ENCODE measurements at regions not wholly inside any gene's neighbourhood (a gene's known extent, or its start where the extent isn't known, plus 50 kb on each side); places are given as distances from the start of the nearest gene placed in this dataset.

GRCh38 chr16:86993426-86994110, 323.6 kb downstream of the C16orf95 start:
- Mint-ChIP-seq H3K4me1 (peaks cover 13 to 20% of the 10 kb centered on the region in 2 donors), H3K9me3 (no peaks in the 10 kb centered on the region), H3K36me3 (no peaks in the 10 kb centered on the region), H3K27ac (no peak overlapping the region), H3K4me3 (no peak overlapping the region), H3K27me3 (ENCODE audit: low read depth in 2 of 2) (peaks cover 11 to 26% of the 10 kb centered on the region in 2 donors)
- ATAC-seq (no peak), DNase-seq (no peak)
- Histone ChIP-seq H3K27ac (ENCODE audit: low read length) (no peak overlapping the region), H3K9me3 (ENCODE audit: control insufficient read depth, insufficient read depth, low read length) (no peaks in the 10 kb centered on the region), H3K4me1 (ENCODE audit: control insufficient read depth, insufficient read depth, low read length) (peaks cover 10% of the 10 kb centered on the region), H3K27me3 (ENCODE audit: control insufficient read depth, insufficient read depth, low read length) (no peaks in the 10 kb centered on the region), H3K36me3 (ENCODE audit: control insufficient read depth, insufficient read depth, low read length) (no peaks in the 10 kb centered on the region), H3K4me3 (ENCODE audit: low read length) (no peak overlapping the region)
- TF ChIP-seq CTCF (IDR thresholded peaks at IDR 0.05): no peak
- intact Hi-C loops (cut with micrococcal nuclease): no loop called here
- WGBS (ENCODE audit: insufficient coverage): 91% methylated on average over 26 of the region's 26 CpGs

- peaks cover 14 to 30% of the 10 kb centered on the region in 2 donors for H3K27me3 Mint-ChIP-seq (ENCODE audit: low read depth in 2 of 2)
- H3K27ac Mint-ChIP-seq: no peak overlapping the region
- Histone ChIP-seq H3K36me3 (ENCODE audit: control insufficient read depth, insufficient read depth, low read length) (no peaks in the 10 kb centered on the region), H3K4me1 (ENCODE audit: control insufficient read depth, insufficient read depth, low read length) (peaks cover 10% of the 10 kb centered on the region), H3K27ac (ENCODE audit: low read length) (no peak overlapping the region), H3K4me3 (ENCODE audit: low read length) (no peak overlapping the region), H3K27me3 (ENCODE audit: control insufficient read depth, insufficient read depth, low read length) (no peaks in the 10 kb centered on the region), H3K9me3 (ENCODE audit: control insufficient read depth, insufficient read depth, low read length) (no peaks in the 10 kb centered on the region)
- H3K4me1 Mint-ChIP-seq: peaks cover 13 to 20% of the 10 kb centered on the region in 2 donors
- DNase-seq (no peak), ATAC-seq (no peak)
- H3K4me3 Mint-ChIP-seq: no peak overlapping the region
- 86% methylated on average over 1 of the region's 3 CpGs for WGBS (ENCODE audit: insufficient coverage)
- H3K9me3 Mint-ChIP-seq: no peaks in the 10 kb centered on the region
- TF ChIP-seq CTCF (IDR thresholded peaks at IDR 0.05): no peak
- no peaks in the 10 kb centered on the region for H3K36me3 Mint-ChIP-seq
- intact Hi-C loops (cut with micrococcal nuclease): no loop called here
Measured at GRCh38 chr16:86994215-86994614, 323.0 kb downstream of the C16orf95 start.

GRCh38 chr16:86994651-86995171, 322.5 kb downstream of the C16orf95 start:
- Histone ChIP-seq H3K27ac (ENCODE audit: low read length) (no peak overlapping the region), H3K4me1 (ENCODE audit: control insufficient read depth, insufficient read depth, low read length) (peaks cover 10% of the 10 kb centered on the region), H3K4me3 (ENCODE audit: low read length) (no peak overlapping the region), H3K36me3 (ENCODE audit: control insufficient read depth, insufficient read depth, low read length) (no peaks in the 10 kb centered on the region), H3K9me3 (ENCODE audit: control insufficient read depth, insufficient read depth, low read length) (no peaks in the 10 kb centered on the region), H3K27me3 (ENCODE audit: control insufficient read depth, insufficient read depth, low read length) (no peaks in the 10 kb centered on the region)
- peaks cover 13 to 17% of the 10 kb centered on the region in 2 donors for H3K4me1 Mint-ChIP-seq
- TF ChIP-seq CTCF (IDR thresholded peaks at IDR 0.05): no peak
- DNase-seq (no peak), ATAC-seq (no peak)
- H3K4me3 Mint-ChIP-seq: no peak overlapping the region
- WGBS (ENCODE audit: insufficient coverage): 23% methylated on average over 12 of the region's 12 CpGs
- H3K36me3 Mint-ChIP-seq: no peaks in the 10 kb centered on the region
- H3K27me3 Mint-ChIP-seq (ENCODE audit: low read depth in 2 of 2): peaks cover 17 to 35% of the 10 kb centered on the region in 2 donors
- peaks cover 0 to 2% of the 10 kb centered on the region in 2 donors for H3K9me3 Mint-ChIP-seq
- intact Hi-C loops (cut with micrococcal nuclease): no loop called here
- no peak overlapping the region for H3K27ac Mint-ChIP-seq

- no peak for DNase-seq
- no peak overlapping the region for H3K27ac Mint-ChIP-seq
- intact Hi-C loops (cut with micrococcal nuclease): no loop called here
- Histone ChIP-seq H3K4me3 (ENCODE audit: low read length) (no peak overlapping the region), H3K9me3 (ENCODE audit: control insufficient read depth, insufficient read depth, low read length) (no peaks in the 10 kb centered on the region), H3K36me3 (ENCODE audit: control insufficient read depth, insufficient read depth, low read length) (no peaks in the 10 kb centered on the region), H3K27ac (ENCODE audit: low read length) (no peak overlapping the region), H3K27me3 (ENCODE audit: control insufficient read depth, insufficient read depth, low read length) (no peaks in the 10 kb centered on the region), H3K4me1 (ENCODE audit: control insufficient read depth, insufficient read depth, low read length) (peaks cover 6% of the 10 kb centered on the region)
- WGBS (ENCODE audit: insufficient coverage): 79% methylated on average over 15 of the region's 15 CpGs
- no peak for TF ChIP-seq CTCF (IDR thresholded peaks at IDR 0.05)
- H3K9me3 Mint-ChIP-seq: peaks cover 0 to 2% of the 10 kb centered on the region in 2 donors
- no peaks in the 10 kb centered on the region for H3K36me3 Mint-ChIP-seq
- no peak overlapping the region for H3K4me3 Mint-ChIP-seq
- peaks cover 23 to 42% of the 10 kb centered on the region in 2 donors for H3K27me3 Mint-ChIP-seq (ENCODE audit: low read depth in 2 of 2)
- ATAC-seq: no peak
- peaks cover 7 to 9% of the 10 kb centered on the region in 2 donors for H3K4me1 Mint-ChIP-seq
Measured at GRCh38 chr16:86995456-86995855, 321.7 kb downstream of the C16orf95 start.

All from natural killer cell (primary cell).